Uterus (tissue), 2 donors: ENCODE measurements at regions not wholly inside any gene's neighbourhood (a gene's known extent, or its start where the extent isn't known, plus 50 kb on each side); places are given as distances from the start of the nearest gene placed in this dataset.

Experiments used
- POLR2A ChIP-seq, 2 donors: fragments of 450-650 bp; IDR thresholded peaks; one replicate each; pipeline ENCODE4 v1.6.1; 2016; ENCODE audit warnings: antibody characterized with exemption in 2 of 2, mild to moderate bottlenecking in 1 of 2, moderate library complexity in 1 of 2
- TF ChIP-seq, protein P1 (sequence below), 4 experiments: fragments of 200-600 bp in 2 of 4; fragments of 450-650 bp in 2 of 4; sonication (generic) in 2 of 4; IDR thresholded peaks; one replicate each; pipeline ENCODE4 v1.5.1; 2016 to 2019; ENCODE audit warnings: antibody characterized with exemption in 4 of 4, mild to moderate bottlenecking in 2 of 4, moderate library complexity in 1 of 4

DNA sequence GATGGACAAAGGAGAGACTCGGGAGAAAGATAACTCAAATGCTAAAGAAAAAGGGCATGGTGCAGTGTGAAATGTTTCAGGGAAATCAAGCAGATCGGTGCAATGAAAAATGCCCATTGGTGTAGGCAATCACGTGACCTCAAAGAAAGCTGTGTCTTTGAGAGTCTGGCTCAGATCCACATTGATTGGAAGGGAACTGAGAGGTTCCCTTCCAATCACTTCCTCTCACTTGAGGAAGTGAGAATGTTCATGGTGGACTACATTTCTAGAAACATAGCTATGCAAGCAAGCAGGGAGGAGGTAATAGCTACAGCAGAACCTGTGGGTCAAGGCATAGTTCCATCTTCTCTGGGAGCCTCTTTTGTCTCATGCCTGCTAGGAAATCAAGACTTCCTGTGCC is 187.4 kb downstream of the LPIN1 start:
- TF ChIP-seq, protein P1, sequence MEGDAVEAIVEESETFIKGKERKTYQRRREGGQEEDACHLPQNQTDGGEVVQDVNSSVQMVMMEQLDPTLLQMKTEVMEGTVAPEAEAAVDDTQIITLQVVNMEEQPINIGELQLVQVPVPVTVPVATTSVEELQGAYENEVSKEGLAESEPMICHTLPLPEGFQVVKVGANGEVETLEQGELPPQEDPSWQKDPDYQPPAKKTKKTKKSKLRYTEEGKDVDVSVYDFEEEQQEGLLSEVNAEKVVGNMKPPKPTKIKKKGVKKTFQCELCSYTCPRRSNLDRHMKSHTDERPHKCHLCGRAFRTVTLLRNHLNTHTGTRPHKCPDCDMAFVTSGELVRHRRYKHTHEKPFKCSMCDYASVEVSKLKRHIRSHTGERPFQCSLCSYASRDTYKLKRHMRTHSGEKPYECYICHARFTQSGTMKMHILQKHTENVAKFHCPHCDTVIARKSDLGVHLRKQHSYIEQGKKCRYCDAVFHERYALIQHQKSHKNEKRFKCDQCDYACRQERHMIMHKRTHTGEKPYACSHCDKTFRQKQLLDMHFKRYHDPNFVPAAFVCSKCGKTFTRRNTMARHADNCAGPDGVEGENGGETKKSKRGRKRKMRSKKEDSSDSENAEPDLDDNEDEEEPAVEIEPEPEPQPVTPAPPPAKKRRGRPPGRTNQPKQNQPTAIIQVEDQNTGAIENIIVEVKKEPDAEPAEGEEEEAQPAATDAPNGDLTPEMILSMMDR (IDR thresholded peaks at IDR 0.05), result no peak
- no peak for TF ChIP-seq POLR2A (IDR thresholded peaks at IDR 0.05)
